Mammary epithelial cell (primary cell): ENCODE measurements at regions not wholly inside any gene's neighbourhood (a gene's known extent, or its start where the extent isn't known, plus 50 kb on each side); places are given as distances from the start of the nearest gene placed in this dataset.

Experiments used
- CTCF ChIP-seq, 2 donors: IDR thresholded peaks in 1 of 2; conservative IDR thresholded peaks in 1 of 2; 2 replicates each; pipeline ENCODE4 v1.5.1; 2011 to 2012; ENCODE audit warnings: inconsistent platforms in 2 of 2, low read length in 2 of 2, mild to moderate bottlenecking in 2 of 2, control low read depth in 1 of 2, low read depth in 1 of 2; ENCODE audit not compliant: insufficient read depth in 1 of 2; ENCODE audit errors: extremely low read depth in 1 of 2
- EZH2 ChIP-seq: IDR thresholded peaks from 2 replicates; pipeline ENCODE4 v1.6.1; 2012; ENCODE audit warnings: low read length, inconsistent platforms, borderline replicate concordance

- TF ChIP-seq EZH2, result no peak
- no peak for TF ChIP-seq CTCF (conservative IDR thresholded peaks at IDR 0.05 in 1 of 2, IDR thresholded peaks at IDR 0.05 in 1 of 2; ENCODE audit: extremely low read depth in 1 of 2, insufficient read depth in 1 of 2, low read depth in 1 of 2, low read length in 2 of 2)
Measured at GRCh38 chr2:129765326-129765677, 214.2 kb upstream of the RAB6C start.
